Lung (tissue), 11 donors: ENCODE measurements at regions not wholly inside any gene's neighbourhood (a gene's known extent, or its start where the extent isn't known, plus 50 kb on each side); places are given as distances from the start of the nearest gene placed in this dataset.

Source experiments
- ATAC-seq: fragments of 200-7000 bp; cut with Tn5 transposase; one replicate; pipeline ENCODE4 v1.9.1; 2020; ENCODE audit warnings: moderate number of reproducible peaks; ENCODE audit not compliant: insufficient read depth, low FRiP score
- DNase-seq, 3 donors: peaks; one replicate each; pipeline ENCODE4 v3.0.0-alpha.2; 2013 to 2017
- H3K27ac ChIP-seq, 2 donors: one replicate each; pipeline ENCODE4 v1.5.1; 2013; ENCODE audit warnings: mild to moderate bottlenecking in 2 of 2, moderate library complexity in 2 of 2, control low read depth in 1 of 2, inconsistent platforms in 1 of 2, low read depth in 1 of 2, low read length in 1 of 2
- H3K27me3 ChIP-seq, 3 donors: one replicate each; pipeline ENCODE4 v1.5.1; 2013; ENCODE audit warnings: low read length in 2 of 3; ENCODE audit not compliant: control insufficient read depth in 3 of 3, insufficient read depth in 3 of 3
- H3K36me3 ChIP-seq, 4 donors: one replicate each; pipeline ENCODE4 v1.5.1; 2013; ENCODE audit warnings: low read length in 4 of 4, mild to moderate bottlenecking in 1 of 4, moderate library complexity in 1 of 4; ENCODE audit not compliant: control insufficient read depth in 4 of 4, insufficient read depth in 4 of 4
- H3K4me1 ChIP-seq, 5 donors: one replicate each; pipeline ENCODE4 v1.5.1; 2013; ENCODE audit warnings: low read length in 5 of 5, mild to moderate bottlenecking in 2 of 5, moderate library complexity in 1 of 5; ENCODE audit not compliant: control insufficient read depth in 5 of 5, insufficient read depth in 5 of 5
- H3K4me3 ChIP-seq: one replicate; pipeline ENCODE4 v1.5.1; 2013; ENCODE audit warnings: mild to moderate bottlenecking, control low read depth, moderate library complexity
- H3K9ac ChIP-seq, 2 donors: one replicate each; pipeline ENCODE4 v1.5.1; 2013; ENCODE audit warnings: low read length in 2 of 2, control low read depth in 1 of 2; ENCODE audit not compliant: insufficient read depth in 1 of 2
- H3K9me3 ChIP-seq, 4 donors: one replicate each; pipeline ENCODE4 v1.5.1; 2013; ENCODE audit warnings: low read length in 3 of 4, mild to moderate bottlenecking in 1 of 4, moderate library complexity in 1 of 4; ENCODE audit not compliant: control insufficient read depth in 4 of 4, insufficient read depth in 3 of 4
- CTCF ChIP-seq: IDR thresholded peaks from 2 replicates; pipeline ENCODE4 v1.5.1; 2012; ENCODE audit warnings: mild to moderate bottlenecking; ENCODE audit errors: control extremely low read depth, extremely low read depth
- WGBS, 2 donors: extraction: QIAGEN DNeasy Blood & Tissue Kit; methylation state at CpG; one replicate each; pipeline ENCODE4 v1.1.7; 2013; 5-methylcytosine and 5-hydroxymethylcytosine counted together
- donor health status: control.
- donor health status: control.
- donor health status: Bipolar disorder and iron deficiency.
- donor health status: healthy.
- donor health status: DM: yes; HTN: yes; CAD: no.

- DNase-seq (no peak), ATAC-seq (no peak)
- H3K4me1 ChIP-seq, result peaks cover 0 to 11% (median 0%) of the 10 kb centered on the region in 5 donors
- H3K27ac ChIP-seq, result no peak overlapping the region
- no peak for TF ChIP-seq CTCF
- no peak overlapping the region for H3K9ac ChIP-seq
- peaks cover 0 to 4% (median 0%) of the 10 kb centered on the region in 3 donors for H3K27me3 ChIP-seq
- no peak overlapping the region for H3K4me3 ChIP-seq
- H3K9me3 ChIP-seq, result no peaks in the 10 kb centered on the region
- 50 to 77% methylated on average over 2 of the region's 2 CpGs for WGBS, 2 donors
- no peaks in the 10 kb centered on the region for H3K36me3 ChIP-seq
These were observed 250.3 kb upstream of the KLF3 start for GRCh38 chr4:38413524-38414341.

- TF ChIP-seq CTCF, result no peak
- Histone ChIP-seq H3K9ac (no peak overlapping the region), H3K9me3 (no peaks in the 10 kb centered on the region), H3K27ac (no peak overlapping the region), H3K4me3 (no peak overlapping the region), H3K4me1 (peaks cover 0 to 11% (median 0%) of the 10 kb centered on the region in 5 donors), H3K36me3 (no peaks in the 10 kb centered on the region), H3K27me3 (peaks cover 0 to 4% (median 0%) of the 10 kb centered on the region in 3 donors)
- ATAC-seq (no peak), DNase-seq (no peak)
These were observed 249.6 kb upstream of the KLF3 start for GRCh38 chr4:38414410-38414809.

GRCh38 chr4:38415682-38416081, 248.3 kb upstream of the KLF3 start:
- Histone ChIP-seq H3K4me1 (peaks cover 0 to 11% (median 0%) of the 10 kb centered on the region in 5 donors), H3K9me3 (peaks cover 0 to 2% (median 0%) of the 10 kb centered on the region in 4 donors), H3K36me3 (no peaks in the 10 kb centered on the region), H3K27me3 (no peaks in the 10 kb centered on the region), H3K9ac (no peak overlapping the region), H3K27ac (no peak overlapping the region), H3K4me3 (no peak overlapping the region)
- ATAC-seq, result no peak
- peak in 1 of 3 donors; percentile 35 for DNase-seq
- WGBS, 2 donors, result 62 to 68% methylated on average over 6 of the region's 6 CpGs
- no peak for TF ChIP-seq CTCF
